ENCODE measurements at regions not wholly inside any gene's neighbourhood (a gene's known extent, or its start where the extent isn't known, plus 50 kb on each side); places are given as distances from the start of the nearest gene placed in this dataset.

- no peak overlapping the region for H3K4me3 ChIP-seq (ENCODE audit: low read depth, low read length)
- no peak for DNase-seq (ENCODE audit: low read depth)
- TF ChIP-seq CTCF (IDR thresholded peaks at IDR 0.05; ENCODE audit: control insufficient read depth, extremely low read depth, insufficient read depth): no peak
Measured at GRCh38 chr4:111788099-111788498, 357.2 kb upstream of the FAM241A start.

GRCh38 chr4:111789901-111790640, 355.2 kb upstream of the FAM241A start:
- DNase-seq (ENCODE audit: low read depth): no peak
- no peak overlapping the region for H3K4me3 ChIP-seq (ENCODE audit: low read depth, low read length)
- no peak for TF ChIP-seq CTCF (IDR thresholded peaks at IDR 0.05; ENCODE audit: control insufficient read depth, extremely low read depth, insufficient read depth)

GRCh38 chr4:111792632-111793031, 352.6 kb upstream of the FAM241A start:
- no peak overlapping the region for H3K4me3 ChIP-seq (ENCODE audit: low read depth, low read length)
- no peak for DNase-seq (ENCODE audit: low read depth)
- TF ChIP-seq CTCF (IDR thresholded peaks at IDR 0.05; ENCODE audit: control insufficient read depth, extremely low read depth, insufficient read depth): no peak

GRCh38 chr4:111793433-111794091, 351.7 kb upstream of the FAM241A start:
- no peak overlapping the region for H3K4me3 ChIP-seq (ENCODE audit: low read depth, low read length)
- DNase-seq (ENCODE audit: low read depth): no peak
- no peak for TF ChIP-seq CTCF (IDR thresholded peaks at IDR 0.05; ENCODE audit: control insufficient read depth, extremely low read depth, insufficient read depth)

GRCh38 chr4:111797455-111798163, 347.6 kb upstream of the FAM241A start:
- TF ChIP-seq CTCF (IDR thresholded peaks at IDR 0.05; ENCODE audit: control insufficient read depth, extremely low read depth, insufficient read depth): no peak
- H3K4me3 ChIP-seq (ENCODE audit: low read depth, low read length): no peak overlapping the region
- no peak for DNase-seq (ENCODE audit: low read depth)

- H3K4me3 ChIP-seq (ENCODE audit: low read depth, low read length): no peak overlapping the region
- TF ChIP-seq CTCF (IDR thresholded peaks at IDR 0.05; ENCODE audit: control insufficient read depth, extremely low read depth, insufficient read depth): peak; percentile 37
- no peak for DNase-seq (ENCODE audit: low read depth)
Measured at GRCh38 chr4:111798840-111799239, 346.4 kb upstream of the FAM241A start.
